HL-60 (cell line): ENCODE measurements at regions not wholly inside any gene's neighbourhood (a gene's known extent, or its start where the extent isn't known, plus 50 kb on each side); places are given as distances from the start of the nearest gene placed in this dataset.

Experiments used
- CTCF ChIP-seq: IDR thresholded peaks from one replicate; pipeline ENCODE4 v1.5.1; 2011; ENCODE audit warnings: low read length, control low read depth, inconsistent platforms; ENCODE audit not compliant: insufficient read depth
- POLR2AphosphoS5 ChIP-seq: IDR thresholded peaks from 2 replicates; pipeline ENCODE4 v1.6.1; 2012; ENCODE audit warnings: low read depth

- TF ChIP-seq CTCF (no peak), POLR2AphosphoS5 (no peak)
These were observed 63.7 kb upstream of the IFNLR1 start for GRCh38 chr1:24250791-24251190.
